ENCODE measurements at regions not wholly inside any gene's neighbourhood (a gene's known extent, or its start where the extent isn't known, plus 50 kb on each side); places are given as distances from the start of the nearest gene placed in this dataset.

GRCh38 chr2:5365871-5366461 lies 326.2 kb upstream of the SOX11 start:
- BruUV-seq (replicated peaks) = no TSS peak
- intact Hi-C loops (cut with micrococcal nuclease; ENCODE audit: unreplicated experiment) (loop anchor here (1.0 to 5.0 kb wide), 2 partner anchors 1406 to 1407 kb away; no protein-coding TSS in a partner anchor), in situ Hi-C loops (cut with MboI) (loop anchor here (25.0 kb wide), 1 partner anchor 1404 kb away; no protein-coding TSS in a partner anchor)
- no peaks in the 10 kb centered on the region for H3K4me1 ChIP-seq (ENCODE audit: control insufficient read depth, insufficient read depth, low read length)
- no peaks in the 10 kb centered on the region for H3K27me3 ChIP-seq (replicated peaks in 1 of 2; ENCODE audit: control insufficient read depth in 2 of 2, insufficient read depth in 2 of 2, low read length in 1 of 2)
- H3K36me3 ChIP-seq (ENCODE audit: control insufficient read depth in 2 of 2, insufficient read depth in 2 of 2, low read length in 1 of 2) = no peaks in the 10 kb centered on the region
- ChIA-PET POLR2A (no interaction called here), CTCF (interaction anchor here (0.7 to 2.9 kb wide), 9 partner anchors 8 to 1410 kb away, joined by 3 to 12 read pairs (median 3); no protein-coding TSS in a partner anchor), RAD21 (ENCODE audit: unreplicated experiment) (no interaction called here), SMC1A (ENCODE audit: uncharacterized antibody, unreplicated experiment) (interaction anchor here (0.9 to 1.5 kb wide), 3 partner anchors 11 to 1406 kb away, joined by 3 to 5 read pairs (median 4); no protein-coding TSS in a partner anchor)
- no peak overlapping the region for H2AFZ ChIP-seq (ENCODE audit: control insufficient read depth, low read depth, low read length)
- no peak overlapping the region for H3K4me2 ChIP-seq (ENCODE audit: control insufficient read depth, insufficient read depth)
- no peaks in the 10 kb centered on the region for H3K9me3 ChIP-seq (replicated peaks; ENCODE audit: control insufficient read depth, insufficient read depth, low read length)
- no peak overlapping the region for H3K4me3 ChIP-seq
- WGBS (ENCODE audit: insufficient coverage, insufficient replicate concordance, low lambda C conversion rate, missing lambda C conversion rate) = 14% methylated on average over 20 of the region's 20 CpGs
- H4K20me1 ChIP-seq (ENCODE audit: control insufficient read depth, insufficient read depth) = no peaks in the 10 kb centered on the region
- ATAC-seq (peak; percentile 99), DNase-seq (ENCODE audit: low read depth, low spot score) (no peak), FAIRE-seq (no peak)
- no peak overlapping the region for H3K9ac ChIP-seq (ENCODE audit: control insufficient read depth, insufficient read depth, low read length)
- TF ChIP-seq CREM (IDR thresholded peaks at IDR 0.05; ENCODE audit: low read depth) (no peak), RAD21 (IDR thresholded peaks at IDR 0.05; ENCODE audit: insufficient read depth, low read depth, low read length) (peak; percentile 44), SUPT20H (IDR thresholded peaks at IDR 0.05; ENCODE audit: borderline replicate concordance, control insufficient read depth, low read depth, low read length) (no peak), YY1 (IDR thresholded peaks at IDR 0.05; ENCODE audit: low read depth, low read length) (peak; percentile 51; the same call in 1 of the 2 replicates), SMC3 (IDR thresholded peaks at IDR 0.05; ENCODE audit: borderline replicate concordance, low read length) (peak; percentile 47; the same call in 1 of the 2 replicates), BMI1 (IDR thresholded peaks at IDR 0.05; ENCODE audit: borderline replicate concordance) (no peak), SPI1 (IDR thresholded peaks at IDR 0.05; ENCODE audit: borderline replicate concordance, insufficient read depth, low read depth, low read length) (peak; percentile 56; the same call in 1 of the 2 replicates)
- TF ChIP-seq, protein P1, sequence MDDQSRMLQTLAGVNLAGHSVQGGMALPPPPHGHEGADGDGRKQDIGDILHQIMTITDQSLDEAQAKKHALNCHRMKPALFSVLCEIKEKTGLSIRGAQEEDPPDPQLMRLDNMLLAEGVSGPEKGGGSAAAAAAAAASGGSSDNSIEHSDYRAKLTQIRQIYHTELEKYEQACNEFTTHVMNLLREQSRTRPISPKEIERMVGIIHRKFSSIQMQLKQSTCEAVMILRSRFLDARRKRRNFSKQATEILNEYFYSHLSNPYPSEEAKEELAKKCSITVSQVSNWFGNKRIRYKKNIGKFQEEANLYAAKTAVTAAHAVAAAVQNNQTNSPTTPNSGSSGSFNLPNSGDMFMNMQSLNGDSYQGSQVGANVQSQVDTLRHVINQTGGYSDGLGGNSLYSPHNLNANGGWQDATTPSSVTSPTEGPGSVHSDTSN (IDR thresholded peaks at IDR 0.05; ENCODE audit: insufficient replicate concordance, low read depth, low read length) = peak; percentile 28
- TF ChIP-seq, protein P2, sequence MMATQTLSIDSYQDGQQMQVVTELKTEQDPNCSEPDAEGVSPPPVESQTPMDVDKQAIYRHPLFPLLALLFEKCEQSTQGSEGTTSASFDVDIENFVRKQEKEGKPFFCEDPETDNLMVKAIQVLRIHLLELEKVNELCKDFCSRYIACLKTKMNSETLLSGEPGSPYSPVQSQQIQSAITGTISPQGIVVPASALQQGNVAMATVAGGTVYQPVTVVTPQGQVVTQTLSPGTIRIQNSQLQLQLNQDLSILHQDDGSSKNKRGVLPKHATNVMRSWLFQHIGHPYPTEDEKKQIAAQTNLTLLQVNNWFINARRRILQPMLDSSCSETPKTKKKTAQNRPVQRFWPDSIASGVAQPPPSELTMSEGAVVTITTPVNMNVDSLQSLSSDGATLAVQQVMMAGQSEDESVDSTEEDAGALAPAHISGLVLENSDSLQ (IDR thresholded peaks at IDR 0.05) = peak; percentile 65
- TF ChIP-seq, protein P3, sequence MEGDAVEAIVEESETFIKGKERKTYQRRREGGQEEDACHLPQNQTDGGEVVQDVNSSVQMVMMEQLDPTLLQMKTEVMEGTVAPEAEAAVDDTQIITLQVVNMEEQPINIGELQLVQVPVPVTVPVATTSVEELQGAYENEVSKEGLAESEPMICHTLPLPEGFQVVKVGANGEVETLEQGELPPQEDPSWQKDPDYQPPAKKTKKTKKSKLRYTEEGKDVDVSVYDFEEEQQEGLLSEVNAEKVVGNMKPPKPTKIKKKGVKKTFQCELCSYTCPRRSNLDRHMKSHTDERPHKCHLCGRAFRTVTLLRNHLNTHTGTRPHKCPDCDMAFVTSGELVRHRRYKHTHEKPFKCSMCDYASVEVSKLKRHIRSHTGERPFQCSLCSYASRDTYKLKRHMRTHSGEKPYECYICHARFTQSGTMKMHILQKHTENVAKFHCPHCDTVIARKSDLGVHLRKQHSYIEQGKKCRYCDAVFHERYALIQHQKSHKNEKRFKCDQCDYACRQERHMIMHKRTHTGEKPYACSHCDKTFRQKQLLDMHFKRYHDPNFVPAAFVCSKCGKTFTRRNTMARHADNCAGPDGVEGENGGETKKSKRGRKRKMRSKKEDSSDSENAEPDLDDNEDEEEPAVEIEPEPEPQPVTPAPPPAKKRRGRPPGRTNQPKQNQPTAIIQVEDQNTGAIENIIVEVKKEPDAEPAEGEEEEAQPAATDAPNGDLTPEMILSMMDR (IDR thresholded peaks at IDR 0.05 in 2 of 3, conservative IDR thresholded peaks at IDR 0.05 in 1 of 3; ENCODE audit: control insufficient read depth in 2 of 3, extremely low read depth in 1 of 3, insufficient read depth in 1 of 3, low read depth in 3 of 3, low read length in 3 of 3) = peak; percentile 60 to 66 (median 65)
- no peaks in the 10 kb centered on the region for H3K79me2 ChIP-seq (ENCODE audit: control insufficient read depth, insufficient read depth, low read length)
- H3K27ac ChIP-seq (ENCODE audit: control insufficient read depth, insufficient read depth) = no peak overlapping the region

Measured in GM12878 (cell line).